ENCODE measurements at regions not wholly inside any gene's neighbourhood (a gene's known extent, or its start where the extent isn't known, plus 50 kb on each side); places are given as distances from the start of the nearest gene placed in this dataset.

DNA sequence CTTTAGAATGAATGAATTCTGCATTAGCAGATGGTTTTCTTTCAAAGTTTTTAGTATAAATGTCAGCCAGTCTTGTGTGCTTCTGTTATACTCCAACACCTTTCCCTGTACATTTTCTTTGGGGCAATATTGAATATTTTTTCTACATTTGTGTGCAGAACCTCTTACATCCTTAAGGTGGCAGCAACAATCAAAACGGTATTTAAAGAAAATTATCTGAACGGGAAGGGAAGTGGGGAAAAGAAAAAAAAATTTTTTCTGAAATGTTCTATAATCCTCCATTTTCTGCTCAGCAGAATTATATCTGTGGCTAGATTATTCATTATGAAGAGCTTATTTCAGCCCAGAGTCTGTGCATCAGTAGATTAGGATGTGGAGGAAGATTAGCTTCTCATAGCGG is 347.3 kb upstream of the RAG2 start:
- TF ChIP-seq, protein P1, sequence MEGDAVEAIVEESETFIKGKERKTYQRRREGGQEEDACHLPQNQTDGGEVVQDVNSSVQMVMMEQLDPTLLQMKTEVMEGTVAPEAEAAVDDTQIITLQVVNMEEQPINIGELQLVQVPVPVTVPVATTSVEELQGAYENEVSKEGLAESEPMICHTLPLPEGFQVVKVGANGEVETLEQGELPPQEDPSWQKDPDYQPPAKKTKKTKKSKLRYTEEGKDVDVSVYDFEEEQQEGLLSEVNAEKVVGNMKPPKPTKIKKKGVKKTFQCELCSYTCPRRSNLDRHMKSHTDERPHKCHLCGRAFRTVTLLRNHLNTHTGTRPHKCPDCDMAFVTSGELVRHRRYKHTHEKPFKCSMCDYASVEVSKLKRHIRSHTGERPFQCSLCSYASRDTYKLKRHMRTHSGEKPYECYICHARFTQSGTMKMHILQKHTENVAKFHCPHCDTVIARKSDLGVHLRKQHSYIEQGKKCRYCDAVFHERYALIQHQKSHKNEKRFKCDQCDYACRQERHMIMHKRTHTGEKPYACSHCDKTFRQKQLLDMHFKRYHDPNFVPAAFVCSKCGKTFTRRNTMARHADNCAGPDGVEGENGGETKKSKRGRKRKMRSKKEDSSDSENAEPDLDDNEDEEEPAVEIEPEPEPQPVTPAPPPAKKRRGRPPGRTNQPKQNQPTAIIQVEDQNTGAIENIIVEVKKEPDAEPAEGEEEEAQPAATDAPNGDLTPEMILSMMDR (IDR thresholded peaks at IDR 0.05), result no peak
- no peak for TF ChIP-seq POLR2A (IDR thresholded peaks at IDR 0.05)
- TF ChIP-seq EP300 (IDR thresholded peaks at IDR 0.05), result no peak

Measured in ovary (tissue), 3 donors.